ENCODE measurements at regions not wholly inside any gene's neighbourhood (a gene's known extent, or its start where the extent isn't known, plus 50 kb on each side); places are given as distances from the start of the nearest gene placed in this dataset.

DNA sequence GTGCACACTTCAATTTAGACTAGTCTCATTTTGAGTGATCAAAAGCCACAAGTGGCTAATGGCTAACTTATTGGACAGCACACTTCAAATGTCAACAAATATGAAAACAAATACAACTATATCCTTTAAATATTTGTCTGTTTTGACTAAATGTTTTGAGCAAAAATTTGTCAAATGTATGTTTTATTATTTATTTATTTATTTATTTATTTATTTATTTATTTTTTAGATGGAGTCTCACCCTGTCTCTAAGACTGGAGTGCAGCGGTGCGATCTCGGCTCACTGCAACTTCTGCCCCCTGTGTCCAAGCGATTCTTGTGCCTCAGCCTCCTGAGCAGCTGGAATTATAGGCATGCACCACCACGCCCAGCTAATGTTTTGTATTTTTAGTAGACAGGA lies 1392.1 kb upstream of the WWC1 start:
- H3K27ac ChIP-seq (ENCODE audit: low read depth in 1 of 2, low read length in 2 of 2): no peak overlapping the region
- no peaks in the 10 kb centered on the region for H3K36me3 ChIP-seq (ENCODE audit: control insufficient read depth in 4 of 4, insufficient read depth in 3 of 4, low read depth in 1 of 4, low read length in 3 of 4)
- TF ChIP-seq RXRA (IDR thresholded peaks at IDR 0.05) (no peak), CTCF (IDR thresholded peaks at IDR 0.05; ENCODE audit: low read depth, low read length, missing input control) (no peak), YY1 (IDR thresholded peaks at IDR 0.05) (no peak), HNF4G (IDR thresholded peaks at IDR 0.05) (no peak), EGR1 (IDR thresholded peaks at IDR 0.05; ENCODE audit: low read depth in 2 of 2) (no peak), GABPA (IDR thresholded peaks at IDR 0.05 in 1 of 2, conservative IDR thresholded peaks at IDR 0.05 in 1 of 2) (no peak), ZBTB33 (IDR thresholded peaks at IDR 0.05) (no peak), HNF4A (conservative IDR thresholded peaks at IDR 0.05) (no peak), ATF3 (IDR thresholded peaks at IDR 0.05) (no peak), RAD21 (IDR thresholded peaks at IDR 0.05) (no peak), SP1 (IDR thresholded peaks at IDR 0.05) (no peak), JUND (IDR thresholded peaks at IDR 0.05) (no peak), MAX (IDR thresholded peaks at IDR 0.05) (no peak), REST (IDR thresholded peaks at IDR 0.05) (no peak)
- peaks cover 0 to 1% (median 0%) of the 10 kb centered on the region in 4 donors for H3K9me3 ChIP-seq (ENCODE audit: control insufficient read depth in 4 of 4, low read length in 3 of 4)
- H3K27me3 ChIP-seq (ENCODE audit: control insufficient read depth in 4 of 4, insufficient read depth in 4 of 4, low read length in 3 of 4): no peaks in the 10 kb centered on the region
- H3K9ac ChIP-seq (ENCODE audit: low read depth in 1 of 2, low read length in 2 of 2): no peak overlapping the region
- no peak for DNase-seq (ENCODE audit: low spot score)
- WGBS: 97% methylated on average over 5 of the region's 5 CpGs
- H3K4me1 ChIP-seq (ENCODE audit: control insufficient read depth in 4 of 4, insufficient read depth in 4 of 4, low read length in 3 of 4): no peaks in the 10 kb centered on the region
- no peak overlapping the region for H3K4me3 ChIP-seq (ENCODE audit: low read depth in 1 of 3, low read length in 3 of 3)

- Histone ChIP-seq H3K27ac (ENCODE audit: low read depth in 1 of 2, low read length in 2 of 2) (no peak overlapping the region), H3K4me3 (ENCODE audit: low read depth in 1 of 3, low read length in 3 of 3) (no peak overlapping the region), H3K36me3 (ENCODE audit: control insufficient read depth in 4 of 4, insufficient read depth in 3 of 4, low read depth in 1 of 4, low read length in 3 of 4) (no peaks in the 10 kb centered on the region), H3K4me1 (ENCODE audit: control insufficient read depth in 4 of 4, insufficient read depth in 4 of 4, low read length in 3 of 4) (no peaks in the 10 kb centered on the region), H3K27me3 (ENCODE audit: control insufficient read depth in 4 of 4, insufficient read depth in 4 of 4, low read length in 3 of 4) (no peaks in the 10 kb centered on the region), H3K9me3 (ENCODE audit: control insufficient read depth in 4 of 4, low read length in 3 of 4) (no peaks in the 10 kb centered on the region), H3K9ac (ENCODE audit: low read depth in 1 of 2, low read length in 2 of 2) (no peak overlapping the region)
- no peak for DNase-seq (ENCODE audit: low spot score)
- 89% methylated on average over 7 of the region's 7 CpGs for WGBS
- TF ChIP-seq HNF4A (conservative IDR thresholded peaks at IDR 0.05): no peak
- TF ChIP-seq CTCF (IDR thresholded peaks at IDR 0.05; ENCODE audit: low read depth, low read length, missing input control): no peak
- TF ChIP-seq YY1 (IDR thresholded peaks at IDR 0.05): no peak
- no peak for TF ChIP-seq REST (IDR thresholded peaks at IDR 0.05)
- TF ChIP-seq MAX (IDR thresholded peaks at IDR 0.05): no peak
- TF ChIP-seq GABPA (IDR thresholded peaks at IDR 0.05 in 1 of 2, conservative IDR thresholded peaks at IDR 0.05 in 1 of 2): no peak
- no peak for TF ChIP-seq ZBTB33 (IDR thresholded peaks at IDR 0.05)
These were observed 1386.9 kb upstream of the WWC1 start for GRCh38 chr5:166904571-166904970.

All from liver (tissue), 8 donors.